GM12878 (cell line): ENCODE measurements at regions not wholly inside any gene's neighbourhood (a gene's known extent, or its start where the extent isn't known, plus 50 kb on each side); places are given as distances from the start of the nearest gene placed in this dataset.

ENCODE experiments used
- ATAC-seq: fragments of 200-7000 bp; cut with Tn5 transposase; 3 replicates; pipeline ENCODE4 v1.9.1; 2020; ENCODE audit warnings: mild to moderate bottlenecking, moderate library complexity
- BruUV-seq: library from RNA; stranded (reverse); fragments of 400-500 nt; replicated peaks from 2 replicates; lab custom pipeline; 2021; lab: Mats Ljungman, UMichigan
- CTCF ChIA-PET: fragments of 300-600 bp; sonication (Branson Sonifier 250); formaldehyde crosslinking; extraction: SDS; loops from one replicate; lab custom pipeline; 2021; ENCODE audit warnings: inconsistent platforms; lab: Yijun Ruan, JAX
- POLR2A ChIA-PET: fragments of 350-600 bp; formaldehyde crosslinking; extraction: SDS; loops from one replicate; lab custom pipeline; 2021; ENCODE audit warnings: inconsistent platforms; lab: Charles Lee
- RAD21 ChIA-PET: fragments of 300-600 bp; sonication (Branson Sonifier 250); formaldehyde crosslinking; loops from one replicate; lab custom pipeline; 2023; ENCODE audit warnings: antibody characterized with exemption; ENCODE audit not compliant: unreplicated experiment; lab: Charles Lee
- SMC1A ChIA-PET: fragments of 300-600 bp; sonication (Branson Sonifier 250); formaldehyde crosslinking; loops from one replicate; lab custom pipeline; 2023; ENCODE audit not compliant: unreplicated experiment, uncharacterized antibody; lab: Charles Lee
- DNase-seq: peaks from one replicate; pipeline ENCODE4 v3.0.0-alpha.2; 2011; ENCODE audit warnings: low read depth, low spot score
- FAIRE-seq: peaks from 3 replicates; lab custom pipeline; 2011; peaks lifted over from hg19 to GRCh38; lab: Jason Lieb, UNC
- H2AFZ ChIP-seq: 2 replicates; pipeline ENCODE4 v1.6.0; 2011; ENCODE audit warnings: low read depth, low read length, control low read depth; ENCODE audit not compliant: control insufficient read depth
- H3K27ac ChIP-seq: 2 replicates; pipeline ENCODE4 v1.5.1; 2011; ENCODE audit warnings: control low read depth; ENCODE audit not compliant: control insufficient read depth, insufficient read depth
- H3K27me3 ChIP-seq, 2 experiments: replicated peaks in 1 of 2; 2 replicates each; pipeline versions ENCODE4 v1.6.0 to v1.6.1; 2011; ENCODE audit warnings: low read length in 1 of 2; ENCODE audit not compliant: control insufficient read depth in 2 of 2, insufficient read depth in 2 of 2
- H3K36me3 ChIP-seq, 2 experiments: 2 replicates each; pipeline ENCODE4 v1.5.1; 2011; ENCODE audit warnings: low read length in 1 of 2; ENCODE audit not compliant: control insufficient read depth in 2 of 2, insufficient read depth in 2 of 2
- H3K4me1 ChIP-seq: 2 replicates; pipeline ENCODE4 v1.6.1; 2011; ENCODE audit warnings: mild to moderate bottlenecking, low read length, moderate library complexity, mixed read lengths; ENCODE audit not compliant: control insufficient read depth, insufficient read depth
- H3K4me2 ChIP-seq: 2 replicates; pipeline ENCODE4 v1.6.0; 2011; ENCODE audit warnings: control low read depth; ENCODE audit not compliant: control insufficient read depth, insufficient read depth
- H3K4me3 ChIP-seq: fragments of 200-600 bp; sonication (generic); 2 replicates; pipeline ENCODE4 v1.5.1; 2016
- H3K79me2 ChIP-seq: 2 replicates; pipeline ENCODE4 v1.6.0; 2011; ENCODE audit warnings: low read length; ENCODE audit not compliant: control insufficient read depth, insufficient read depth
- H3K9ac ChIP-seq: 2 replicates; pipeline ENCODE4 v1.8.0; 2011; ENCODE audit warnings: low read length, control low read depth, mixed read lengths; ENCODE audit not compliant: control insufficient read depth, insufficient read depth
- H3K9me3 ChIP-seq: replicated peaks from 3 replicates; pipeline ENCODE4 v1.5.1; 2011; ENCODE audit warnings: mild to moderate bottlenecking, low read length; ENCODE audit not compliant: control insufficient read depth, insufficient read depth
- H4K20me1 ChIP-seq: 2 replicates; pipeline ENCODE4 v1.6.0; 2011; ENCODE audit not compliant: control insufficient read depth, insufficient read depth
- EP300 ChIP-seq, 2 experiments: fragments of 150-350 bp in 1 of 2; IDR thresholded peaks; 2 replicates each; pipeline ENCODE4 v1.6.1; 2011 to 2012; ENCODE audit warnings: low read depth in 2 of 2, low read length in 2 of 2, borderline replicate concordance in 1 of 2, improper control_type of control experiment in 1 of 2, inconsistent platforms in 1 of 2; ENCODE audit not compliant: control insufficient read depth in 1 of 2
- KLF5 ChIP-seq: fragments of 450-650 bp; IDR thresholded peaks from 2 replicates; pipeline ENCODE4 v1.6.1; 2014; ENCODE audit warnings: mild to moderate bottlenecking; ENCODE audit not compliant: partially characterized antibody
- SMC3 ChIP-seq: IDR thresholded peaks from 2 replicates; pipeline ENCODE4 v1.6.1; 2011; ENCODE audit warnings: low read length, improper control_type of control experiment, borderline replicate concordance
- TCF12 ChIP-seq: IDR thresholded peaks from 2 replicates; pipeline ENCODE4 v1.6.1; 2011; ENCODE audit warnings: low read depth, mild to moderate bottlenecking, low read length
- ZBTB40 ChIP-seq: fragments of 450-650 bp; IDR thresholded peaks from 2 replicates; pipeline ENCODE4 v1.6.1; 2016; ENCODE audit warnings: mild to moderate bottlenecking, moderate library complexity, borderline replicate concordance
- ZNF217 ChIP-seq: fragments of 450-650 bp; IDR thresholded peaks from 2 replicates; pipeline ENCODE4 v1.6.1; 2017; ENCODE audit warnings: antibody characterized with exemption, mild to moderate bottlenecking
- WGBS: methylation state at CpG from one replicate; pipeline ENCODE4 v1.1.6; 2016; ENCODE audit warnings: low lambda C conversion rate; ENCODE audit not compliant: insufficient replicate concordance, insufficient coverage; ENCODE audit errors: missing lambda C conversion rate; 5-methylcytosine and 5-hydroxymethylcytosine counted together
- in situ Hi-C: fragments of 300-500 bp; cut with MboI; formaldehyde crosslinking; loops from 9 replicates; pipeline ENCODE4 v1.14.3; 2018; ENCODE audit warnings: mixed read lengths
- intact Hi-C: fragments of 100-400 bp; cut with micrococcal nuclease; formaldehyde crosslinking; loops from one replicate; pipeline ENCODE4 v1.14.2; 2022; ENCODE audit not compliant: unreplicated experiment

- Histone ChIP-seq H3K4me1 (no peaks in the 10 kb centered on the region), H3K36me3 (no peaks in the 10 kb centered on the region), H4K20me1 (no peaks in the 10 kb centered on the region), H3K79me2 (no peaks in the 10 kb centered on the region), H3K4me2 (no peak overlapping the region), H3K4me3 (no peak overlapping the region), H3K9me3 (no peaks in the 10 kb centered on the region), H3K27ac (no peak overlapping the region), H3K9ac (no peak overlapping the region), H2AFZ (no peak overlapping the region), H3K27me3 (no peaks in the 10 kb centered on the region)
- BruUV-seq = no TSS peak
- intact Hi-C loops = no loop called here
- RAD21 ChIA-PET = no interaction called here
- SMC1A ChIA-PET = no interaction called here
- POLR2A ChIA-PET = no interaction called here
- DNase-seq (no peak), ATAC-seq (no peak), FAIRE-seq (no peak)
- TF ChIP-seq KLF5 (no peak), ZNF217 (no peak), EP300 (IDR thresholded peaks at IDR 0.05; ENCODE audit: borderline replicate concordance in 1 of 2, control insufficient read depth in 1 of 2, low read depth in 2 of 2, low read length in 2 of 2) (no peak), TCF12 (no peak)
- in situ Hi-C loops = no loop called here
- CTCF ChIA-PET = no interaction called here
- 23% methylated on average over 4 of the region's 4 CpGs for WGBS
Observed at GRCh38 chr16:51306886-51307595, 156.0 kb upstream of the SALL1 start.

GRCh38 chr16:51306116-51306515, 155.0 kb upstream of the SALL1 start:
- FAIRE-seq (no peak), ATAC-seq (no peak), DNase-seq (no peak)
- H3K4me1 ChIP-seq = no peaks in the 10 kb centered on the region
- H3K27ac ChIP-seq = no peak overlapping the region
- no peaks in the 10 kb centered on the region for H3K79me2 ChIP-seq
- no peaks in the 10 kb centered on the region for H3K36me3 ChIP-seq
- ChIA-PET POLR2A (no interaction called here), CTCF (no interaction called here), RAD21 (no interaction called here), SMC1A (interaction anchor here (0.9 kb wide), 1 partner anchor 36 kb away, joined by 4 read pairs; no protein-coding TSS in a partner anchor)
- no peak overlapping the region for H3K4me2 ChIP-seq
- no peak overlapping the region for H3K9ac ChIP-seq
- no peaks in the 10 kb centered on the region for H4K20me1 ChIP-seq
- no peak overlapping the region for H2AFZ ChIP-seq
- H3K4me3 ChIP-seq = no peak overlapping the region
- H3K9me3 ChIP-seq = no peaks in the 10 kb centered on the region
- in situ Hi-C loops (no loop called here), intact Hi-C loops (no loop called here)
- H3K27me3 ChIP-seq = no peaks in the 10 kb centered on the region
- WGBS = 7% methylated on average over 3 of the region's 3 CpGs
- TF ChIP-seq ZBTB40 (no peak), SMC3 (no peak)
- no TSS peak for BruUV-seq
